ENCODE measurements at regions not wholly inside any gene's neighbourhood (a gene's known extent, or its start where the extent isn't known, plus 50 kb on each side); places are given as distances from the start of the nearest gene placed in this dataset.
"Not testable (repeated sequence)": the region's sequence is repeated elsewhere in the genome, so short reads cannot be mapped to it uniquely, and the experiment has no call there.

GRCh38 chrX:140447150-140447549 lies 57.7 kb downstream of the SOX3 start:
- no peak for DNase-seq (ENCODE audit: low read depth in 2 of 3, low spot score in 1 of 3)

GRCh38 chrX:140440876-140441275 lies 64.0 kb downstream of the SOX3 start:
- no peak for DNase-seq (ENCODE audit: low read depth in 2 of 3, low spot score in 1 of 3)

DNA sequence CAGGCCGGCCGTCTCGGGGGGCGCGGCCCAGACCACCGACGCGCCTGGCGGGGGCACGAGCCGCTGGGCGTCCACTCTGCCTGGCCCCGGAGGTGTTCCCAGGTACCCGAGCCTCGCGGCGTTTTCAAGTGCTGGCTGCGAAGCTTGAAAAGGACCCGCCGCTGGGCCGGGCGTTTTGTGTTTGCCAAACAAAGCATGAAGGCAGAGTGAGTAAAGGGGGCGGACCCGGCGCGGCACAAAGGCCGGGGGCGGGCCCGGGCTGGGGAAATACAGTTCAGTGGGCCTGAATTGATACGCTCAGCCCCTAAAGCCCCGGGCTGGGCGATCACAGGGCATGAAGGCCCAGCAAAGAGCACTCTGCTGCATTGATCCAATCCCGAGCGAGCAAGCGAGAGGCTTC lies 65.4 kb downstream of the SOX3 start:
- no peak for DNase-seq (ENCODE audit: low read depth in 2 of 3, low spot score in 1 of 3)

GRCh38 chrX:140434347-140434746 lies 70.5 kb downstream of the SOX3 start:
- no peak for DNase-seq (ENCODE audit: low read depth in 2 of 3, low spot score in 1 of 3)

DNA sequence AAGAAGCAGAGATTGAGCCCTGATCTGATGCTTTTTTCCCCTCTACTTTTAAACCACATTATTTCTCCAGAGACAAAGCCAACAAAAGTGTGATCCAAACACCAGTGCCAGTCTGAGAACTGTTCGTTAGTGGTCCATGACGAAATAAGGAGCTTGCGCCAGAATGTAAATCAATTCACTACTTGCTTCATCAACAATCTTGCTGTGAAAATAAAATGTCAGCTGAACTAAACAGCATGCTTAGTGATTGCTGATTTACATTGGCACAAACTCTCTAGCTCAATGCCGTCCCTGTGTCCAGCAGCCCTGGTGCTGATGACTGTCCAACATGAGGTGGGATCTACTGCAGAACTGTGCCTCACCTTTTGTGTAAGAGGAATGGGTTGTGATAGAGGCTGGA lies 71.3 kb downstream of the SOX3 start:
- no peak for DNase-seq (ENCODE audit: low read depth in 2 of 3, low spot score in 1 of 3)

DNA sequence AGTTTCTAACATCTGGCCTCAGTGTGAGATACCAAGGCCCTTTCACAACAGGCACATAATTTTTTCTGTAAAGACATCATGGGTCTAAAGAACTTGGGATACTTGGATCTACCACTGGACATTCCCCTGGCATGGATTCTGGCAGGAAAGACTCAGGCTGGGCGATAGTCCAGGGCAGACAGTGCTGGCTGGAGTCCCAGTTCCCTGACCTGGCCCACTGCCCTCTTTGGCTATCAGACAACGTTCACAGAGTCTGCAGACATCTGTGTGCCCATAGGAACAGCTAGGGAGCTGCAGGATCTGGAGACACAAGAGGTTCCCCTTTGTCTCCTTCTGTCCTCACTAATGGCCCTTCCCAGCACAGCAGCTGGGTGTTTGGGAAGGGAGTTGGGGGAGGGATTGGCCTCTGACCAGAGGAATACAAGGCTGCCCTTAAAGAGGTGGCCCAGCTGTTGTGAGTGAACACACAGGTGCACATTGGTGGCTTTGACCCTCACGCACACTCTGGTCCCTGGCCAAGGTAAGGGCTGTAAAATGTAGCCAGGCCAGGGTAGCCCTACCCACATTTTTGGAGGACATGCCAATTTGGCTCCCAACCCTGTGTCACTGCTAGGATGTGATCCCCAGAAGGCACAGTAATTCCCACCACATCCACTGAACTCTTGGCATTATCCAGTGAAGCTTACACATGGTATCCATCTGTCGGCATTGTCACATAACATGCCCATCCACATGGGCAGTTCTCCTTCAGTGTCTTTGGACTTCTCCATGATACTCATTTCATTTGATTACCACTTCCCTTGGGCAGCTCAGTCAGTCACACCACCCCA lies 72.3 kb downstream of the SOX3 start:
- DNase-seq (ENCODE audit: low read depth in 2 of 3, low spot score in 1 of 3) = no peak

DNA sequence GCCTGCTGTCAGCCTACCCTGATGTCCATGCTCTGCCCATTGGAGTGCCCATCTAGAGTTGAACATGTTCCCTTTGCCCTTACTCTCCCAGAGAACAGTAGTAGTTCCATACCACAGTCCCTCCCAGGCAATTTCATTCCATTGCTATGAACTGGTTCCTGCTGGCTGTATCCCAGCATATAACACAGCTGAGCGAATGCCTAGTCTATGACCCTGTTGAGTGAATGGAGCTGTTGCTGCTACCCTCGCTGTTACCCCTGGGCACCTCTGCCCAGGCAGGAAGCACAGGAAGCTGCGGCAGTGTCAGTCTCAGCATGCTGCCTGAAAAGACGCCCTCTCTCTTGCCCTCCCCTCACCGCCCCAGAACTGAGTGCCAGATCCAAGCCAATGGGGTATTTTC lies 73.3 kb downstream of the SOX3 start:
- DNase-seq (ENCODE audit: low read depth in 2 of 3, low spot score in 1 of 3) = no peak

DNA sequence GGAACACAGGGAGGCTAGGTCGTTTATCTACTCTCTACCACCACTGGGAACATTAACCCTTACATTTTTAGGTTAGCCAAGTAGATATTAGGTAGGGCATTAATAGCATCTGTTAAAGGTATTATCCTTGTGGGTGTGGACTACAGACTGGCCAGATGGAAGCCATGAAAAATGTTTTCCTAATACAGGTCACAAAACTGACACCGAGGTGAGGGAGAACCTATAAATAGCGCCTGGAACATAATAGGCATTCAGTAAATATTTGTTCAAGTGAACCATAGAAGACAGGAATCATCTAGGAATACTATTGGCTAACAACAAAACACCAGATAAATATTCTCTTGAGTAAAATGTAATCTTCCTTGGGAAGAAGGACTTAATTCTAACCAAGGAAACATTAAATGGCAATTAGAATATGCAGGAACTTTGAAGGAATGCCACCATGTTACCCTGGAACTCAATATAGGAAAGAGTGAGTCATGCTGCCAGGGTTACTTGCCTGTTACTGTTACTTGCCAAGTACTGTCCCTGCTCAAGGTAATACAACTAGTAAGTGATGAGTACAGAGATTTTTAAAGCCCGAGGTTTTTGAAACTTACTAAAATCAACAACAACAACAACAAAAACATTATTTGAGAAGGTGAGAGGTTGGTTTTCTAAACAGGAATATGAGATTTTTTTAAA lies 79.0 kb downstream of the SOX3 start:
- no peak for DNase-seq (ENCODE audit: low read depth in 2 of 3, low spot score in 1 of 3)

DNA sequence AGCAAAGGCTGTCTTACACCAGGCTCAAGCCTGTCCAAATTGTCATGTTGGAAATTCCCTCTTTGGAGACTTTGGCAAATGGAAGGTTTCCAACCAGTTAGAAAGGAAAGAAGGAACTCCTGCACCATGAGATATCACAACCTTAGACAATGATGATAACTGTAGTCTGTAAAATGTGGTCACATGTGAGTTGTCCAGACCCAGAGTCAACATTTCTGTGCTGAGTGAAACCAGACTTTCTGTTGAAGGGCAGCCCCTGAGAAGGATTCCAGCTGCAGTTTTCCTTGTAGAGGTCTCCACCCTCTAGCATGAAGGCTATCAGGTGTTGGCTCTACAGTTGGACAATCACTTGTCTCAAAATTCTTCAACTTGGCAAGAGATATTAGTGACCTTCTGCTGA lies 82.4 kb downstream of the SOX3 start:
- DNase-seq (ENCODE audit: low read depth in 2 of 3, low spot score in 1 of 3) = no peak

DNA sequence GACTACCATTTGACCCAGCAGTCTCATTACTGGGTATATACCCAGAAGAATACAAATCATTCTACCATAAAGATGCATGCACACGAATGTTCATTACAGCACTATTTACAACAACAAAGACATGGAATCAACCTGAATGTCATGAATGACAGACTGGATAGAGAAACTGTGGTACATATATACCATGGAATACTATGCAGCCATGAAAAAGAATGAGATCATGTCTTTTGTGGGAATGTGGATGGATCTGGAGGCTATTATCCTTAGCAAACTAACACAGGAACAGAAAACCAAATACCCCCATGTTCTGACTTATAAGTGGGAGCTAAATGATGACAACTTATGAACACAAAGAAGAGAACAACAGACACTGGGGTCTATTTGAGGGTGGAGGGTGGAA lies 102.7 kb downstream of the SOX3 start:
- not testable (repeated sequence) for DNase-seq (ENCODE audit: low read depth in 2 of 3, low spot score in 1 of 3)

- DNase-seq (ENCODE audit: low read depth in 2 of 3, low spot score in 1 of 3) = not testable (repeated sequence)
Measured at GRCh38 chrX:140396326-140396725, 108.5 kb downstream of the SOX3 start.

DNA sequence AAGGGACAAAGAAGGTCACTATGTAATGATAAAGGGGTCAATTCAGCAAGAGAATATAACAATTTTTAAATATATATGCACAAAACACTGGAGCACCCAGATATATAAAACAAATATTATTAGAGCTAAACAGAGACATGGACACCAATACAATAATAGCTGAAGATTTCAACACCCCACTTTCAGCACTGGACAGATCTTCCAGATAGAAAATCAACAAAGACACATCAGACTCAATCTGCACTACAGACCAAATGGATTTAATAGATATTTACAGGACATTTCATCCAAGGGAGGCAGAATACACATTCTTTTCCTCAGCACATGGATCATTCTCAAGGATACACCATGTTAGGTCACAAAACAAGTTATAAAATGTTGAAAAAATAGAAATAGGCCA lies 111.4 kb downstream of the SOX3 start:
- no peak for DNase-seq (ENCODE audit: low read depth in 2 of 3, low spot score in 1 of 3)

- no peak for DNase-seq (ENCODE audit: low read depth in 2 of 3, low spot score in 1 of 3)
Measured at GRCh38 chrX:140391313-140391712, 113.6 kb downstream of the SOX3 start.

DNA sequence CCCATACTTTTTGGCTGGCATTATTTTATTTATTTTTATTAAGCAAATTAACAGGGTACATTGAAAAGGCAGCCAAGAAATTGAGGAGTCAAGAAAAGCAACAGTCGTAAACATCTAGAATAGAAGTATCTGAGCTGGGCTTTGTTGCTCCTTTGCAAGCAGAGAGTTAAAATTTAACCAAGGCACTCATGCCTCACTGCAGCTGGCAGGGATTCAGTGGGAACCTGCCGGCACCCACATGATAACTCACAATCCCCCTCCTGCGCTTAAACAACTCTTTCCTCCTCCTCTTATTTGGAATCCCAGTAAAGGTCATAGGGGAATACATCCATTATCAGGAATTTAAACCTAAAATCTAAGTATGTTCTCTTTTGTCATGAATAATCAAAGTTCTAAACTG lies 115.5 kb downstream of the SOX3 start:
- DNase-seq (ENCODE audit: low read depth in 2 of 3, low spot score in 1 of 3) = no peak

- DNase-seq (ENCODE audit: low read depth in 2 of 3, low spot score in 1 of 3) = no peak
Measured at GRCh38 chrX:140362861-140363260, 142.0 kb downstream of the SOX3 start.

GRCh38 chrX:140360924-140361323 lies 143.9 kb downstream of the SOX3 start:
- no peak for DNase-seq (ENCODE audit: low read depth in 2 of 3, low spot score in 1 of 3)

DNA sequence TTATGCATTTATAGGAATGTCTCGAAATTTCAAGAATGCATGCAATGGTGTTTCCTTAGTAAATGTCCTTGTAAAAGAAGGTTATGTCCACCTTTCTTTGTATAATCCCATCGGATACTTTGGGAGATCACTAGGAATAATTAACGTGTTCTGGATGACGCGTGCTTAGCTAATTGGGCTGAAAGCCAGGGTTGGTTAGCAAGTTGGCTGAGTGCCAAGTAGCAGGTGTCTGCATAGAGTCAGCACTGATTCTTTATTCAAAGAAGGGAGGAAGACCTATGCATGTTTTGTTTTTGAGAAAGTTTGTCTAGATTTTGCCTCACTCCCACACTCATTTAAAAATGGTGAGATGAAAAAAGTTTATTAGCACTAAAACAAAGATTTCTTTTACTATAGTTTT lies 144.6 kb downstream of the SOX3 start:
- DNase-seq (ENCODE audit: low read depth in 2 of 3, low spot score in 1 of 3) = no peak

DNA sequence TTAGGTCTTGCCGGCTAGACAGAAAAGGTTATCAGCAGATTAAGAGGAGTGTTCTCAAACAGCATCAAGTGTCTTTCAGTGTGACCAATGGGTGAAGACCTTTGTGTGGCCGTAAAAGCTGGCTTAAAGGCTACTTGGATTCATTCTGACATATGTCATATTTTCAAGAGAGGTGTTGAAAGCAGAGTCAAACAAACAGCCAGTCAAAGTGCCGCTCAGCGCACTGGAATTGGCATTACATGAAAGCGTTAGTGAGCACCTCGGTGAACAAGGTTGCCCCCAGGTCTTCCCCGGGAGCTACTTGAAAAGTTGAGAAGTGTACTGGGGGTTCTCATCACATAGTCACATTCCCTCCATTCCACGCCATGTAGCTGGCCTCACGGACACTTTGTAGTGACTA lies 148.9 kb downstream of the SOX3 start:
- no peak for DNase-seq (ENCODE audit: low read depth in 2 of 3, low spot score in 1 of 3)

GRCh38 chrX:140355429-140355828 lies 149.4 kb downstream of the SOX3 start:
- DNase-seq (ENCODE audit: low read depth in 2 of 3, low spot score in 1 of 3) = no peak

DNA sequence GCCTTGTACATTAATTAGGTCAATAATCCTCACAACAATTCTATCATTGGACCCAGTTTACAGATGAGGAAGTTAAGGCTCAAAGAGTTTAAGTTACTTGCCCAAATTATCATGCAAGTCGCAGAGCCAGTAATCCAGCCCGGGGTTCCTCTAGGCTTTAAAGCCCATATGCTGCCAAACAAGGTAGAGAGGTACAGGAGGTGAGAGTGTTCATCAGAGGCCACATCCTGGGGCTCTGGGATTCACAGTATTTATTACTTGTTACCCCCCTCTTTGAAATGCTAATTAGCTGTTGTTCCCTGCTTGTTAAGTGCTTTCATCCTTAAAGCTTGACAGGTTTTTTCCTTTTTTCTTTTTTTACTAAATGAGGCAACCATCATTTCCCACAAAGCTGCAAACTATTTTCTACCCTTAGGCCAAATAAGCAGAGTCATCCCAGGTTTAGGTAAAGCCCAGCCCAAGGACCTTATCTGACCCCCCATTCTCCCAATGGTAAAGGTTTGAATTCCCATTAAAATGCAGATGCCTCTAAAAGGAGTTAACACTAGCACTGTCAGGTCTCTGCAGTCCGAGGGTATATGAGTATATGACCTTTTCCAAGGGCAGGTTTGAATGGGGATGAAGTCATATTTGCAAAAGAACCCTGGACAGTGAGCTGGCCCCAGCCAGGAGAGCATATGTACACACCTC lies 150.3 kb downstream of the SOX3 start:
- no peak for DNase-seq (ENCODE audit: low read depth in 2 of 3, low spot score in 1 of 3)

DNA sequence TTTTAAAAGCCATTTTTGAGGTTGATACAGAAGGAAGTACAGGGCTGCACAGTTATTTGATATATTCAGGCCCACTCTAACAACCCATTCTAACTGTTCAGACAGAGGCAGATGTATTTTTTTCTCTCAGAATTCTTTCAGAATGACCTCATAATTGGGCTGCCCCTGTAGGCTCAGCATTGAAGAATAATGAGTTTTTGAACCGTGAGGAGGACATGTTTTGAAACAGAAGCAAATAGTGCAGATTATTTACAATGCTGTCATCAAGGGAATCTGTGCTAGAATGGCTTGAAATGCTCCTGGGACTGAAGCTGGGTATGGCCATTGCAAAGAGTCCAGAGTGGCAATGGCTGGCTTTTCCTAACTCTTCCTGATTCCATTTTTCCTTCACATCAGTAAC lies 158.1 kb downstream of the SOX3 start:
- no peak for DNase-seq (ENCODE audit: low read depth in 2 of 3, low spot score in 1 of 3)

GRCh38 chrX:140343226-140343868 lies 161.5 kb downstream of the SOX3 start:
- no peak for DNase-seq (ENCODE audit: low read depth in 2 of 3, low spot score in 1 of 3)

All from stimulated activated CD4-positive, alpha-beta T cell treated with anti-CD3 and anti-CD28 coated beads, Interleukin-12 subunit alpha, Interleukin-12 subunit beta, amount 100 ng/mL, for 48 hours (primary cell).